Loucy (cell line): ENCODE measurements at regions not wholly inside any gene's neighbourhood (a gene's known extent, or its start where the extent isn't known, plus 50 kb on each side); places are given as distances from the start of the nearest gene placed in this dataset.
"Not testable (repeated sequence)": the region's sequence is repeated elsewhere in the genome, so short reads cannot be mapped to it uniquely, and the experiment has no call there.

Source experiments
- H2AFZ ChIP-seq: fragments of 200-600 bp; sonication (generic); 2 replicates; pipeline ENCODE4 v1.6.0; 2016; ENCODE audit warnings: antibody characterized with exemption, mild to moderate bottlenecking, low read length, moderate library complexity
- H3F3A ChIP-seq: fragments of 200-600 bp; 2 replicates; pipeline ENCODE4 v1.6.0; 2016; ENCODE audit warnings: antibody characterized with exemption, low read depth, mild to moderate bottlenecking
- H3K27me3 ChIP-seq: fragments of 200-600 bp; sonication (generic); 2 replicates; pipeline ENCODE4 v1.6.1; 2014; ENCODE audit warnings: low read length, mild to moderate bottlenecking; ENCODE audit not compliant: insufficient read depth, poor library complexity, severe bottlenecking
- H3K36me3 ChIP-seq: fragments of 200-600 bp; sonication (generic); 2 replicates; pipeline ENCODE4 v1.6.1; 2016; ENCODE audit warnings: low read length; ENCODE audit not compliant: insufficient read depth
- H3K4me1 ChIP-seq: fragments of 200-600 bp; sonication (generic); 2 replicates; pipeline ENCODE4 v1.5.1; 2014; ENCODE audit warnings: low read length, mild to moderate bottlenecking; ENCODE audit not compliant: insufficient read depth, poor library complexity, severe bottlenecking
- H3K4me2 ChIP-seq: fragments of 200-600 bp; sonication (generic); 2 replicates; pipeline ENCODE4 v1.6.0; 2014; ENCODE audit warnings: antibody characterized with exemption, low read length, low read depth, mild to moderate bottlenecking; ENCODE audit not compliant: poor library complexity, severe bottlenecking
- H3K4me3 ChIP-seq: fragments of 200-600 bp; sonication (generic); 2 replicates; pipeline ENCODE4 v1.5.1; 2014; ENCODE audit warnings: low read length, mild to moderate bottlenecking, mixed read lengths; ENCODE audit not compliant: poor library complexity, severe bottlenecking
- H3K79me2 ChIP-seq: fragments of 200-600 bp; sonication (generic); 2 replicates; pipeline ENCODE4 v1.6.1; 2014; ENCODE audit warnings: low read length; ENCODE audit not compliant: insufficient read depth
- H3K9ac ChIP-seq: fragments of 200-600 bp; sonication (generic); 2 replicates; pipeline ENCODE4 v1.6.0; 2014; ENCODE audit warnings: mild to moderate bottlenecking, low read depth, low read length, moderate library complexity; ENCODE audit not compliant: poor library complexity, severe bottlenecking
- H3K9me2 ChIP-seq: fragments of 200-600 bp; sonication (generic); replicated peaks from 2 replicates; pipeline ENCODE4 v1.6.1; 2016; ENCODE audit warnings: low read depth, low read length, mixed read lengths
- H3K9me3 ChIP-seq: fragments of 200-600 bp; sonication (generic); 2 replicates; pipeline ENCODE4 v1.6.1; 2014; ENCODE audit warnings: mild to moderate bottlenecking, antibody characterized with exemption, low read length, low read depth; ENCODE audit not compliant: insufficient read depth
- H4K20me1 ChIP-seq: fragments of 200-600 bp; sonication (generic); 2 replicates; pipeline ENCODE4 v1.6.0; 2014; ENCODE audit warnings: antibody characterized with exemption, low read length, mild to moderate bottlenecking; ENCODE audit not compliant: insufficient read depth, poor library complexity, severe bottlenecking
- CTCF ChIP-seq: fragments of 200-600 bp; sonication (generic); conservative IDR thresholded peaks from 2 replicates; pipeline ENCODE4 v1.5.1; 2014; ENCODE audit warnings: mild to moderate bottlenecking, antibody characterized with exemption, low read length
- EZH2phosphoT487 ChIP-seq: fragments of 200-600 bp; IDR thresholded peaks from 2 replicates; pipeline ENCODE4 v1.6.1; 2018; ENCODE audit warnings: antibody characterized with exemption, mild to moderate bottlenecking, moderate library complexity, borderline replicate concordance

DNA sequence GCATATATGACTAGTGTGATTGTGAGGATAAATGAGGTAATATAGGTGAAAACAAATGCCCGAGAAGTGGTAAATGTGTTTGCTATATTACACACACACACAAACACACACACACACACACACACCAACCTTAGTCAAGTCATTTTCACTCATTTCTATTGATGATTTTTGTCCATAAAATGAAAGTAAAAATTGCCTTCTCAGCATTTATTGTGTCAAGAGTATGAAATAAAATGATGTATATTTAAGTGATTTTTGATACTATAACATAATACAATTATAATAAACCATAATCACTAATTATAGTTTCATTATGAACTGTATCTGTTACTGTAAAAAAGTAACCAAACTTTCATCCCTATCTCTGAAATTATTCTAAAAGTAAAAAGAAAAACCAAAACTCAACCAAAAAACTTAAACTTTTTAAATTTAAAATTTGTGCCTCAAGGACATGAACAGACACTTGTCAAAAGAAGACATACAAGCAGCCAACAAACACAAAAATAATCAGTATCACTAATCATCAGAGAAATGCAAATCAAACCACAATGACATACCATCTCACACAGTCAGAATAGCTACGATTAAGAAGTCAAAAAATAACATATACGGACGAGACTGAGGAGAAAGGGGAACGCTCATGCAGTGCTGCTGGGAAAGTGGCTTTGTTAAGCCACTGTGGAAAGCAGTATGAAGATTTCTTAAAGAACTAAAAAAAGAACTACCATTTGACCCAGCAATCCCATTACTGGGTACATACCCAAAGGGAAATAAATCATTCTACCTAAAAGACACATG, 601.0 kb downstream of the TMA16 start:
- Histone ChIP-seq H3K4me1 (no peaks in the 10 kb centered on the region), H3K4me3 (no peak overlapping the region), H3K9me2 (no peaks in the 10 kb centered on the region), H3K79me2 (no peaks in the 10 kb centered on the region), H3K36me3 (no peaks in the 10 kb centered on the region), H3K4me2 (no peak overlapping the region), H4K20me1 (no peaks in the 10 kb centered on the region), H3F3A (no peaks in the 10 kb centered on the region), H2AFZ (no peak overlapping the region), H3K27me3 (no peaks in the 10 kb centered on the region), H3K9ac (no peak overlapping the region), H3K9me3 (no peaks in the 10 kb centered on the region)
- TF ChIP-seq CTCF (no peak), EZH2phosphoT487 (no peak)

DNA sequence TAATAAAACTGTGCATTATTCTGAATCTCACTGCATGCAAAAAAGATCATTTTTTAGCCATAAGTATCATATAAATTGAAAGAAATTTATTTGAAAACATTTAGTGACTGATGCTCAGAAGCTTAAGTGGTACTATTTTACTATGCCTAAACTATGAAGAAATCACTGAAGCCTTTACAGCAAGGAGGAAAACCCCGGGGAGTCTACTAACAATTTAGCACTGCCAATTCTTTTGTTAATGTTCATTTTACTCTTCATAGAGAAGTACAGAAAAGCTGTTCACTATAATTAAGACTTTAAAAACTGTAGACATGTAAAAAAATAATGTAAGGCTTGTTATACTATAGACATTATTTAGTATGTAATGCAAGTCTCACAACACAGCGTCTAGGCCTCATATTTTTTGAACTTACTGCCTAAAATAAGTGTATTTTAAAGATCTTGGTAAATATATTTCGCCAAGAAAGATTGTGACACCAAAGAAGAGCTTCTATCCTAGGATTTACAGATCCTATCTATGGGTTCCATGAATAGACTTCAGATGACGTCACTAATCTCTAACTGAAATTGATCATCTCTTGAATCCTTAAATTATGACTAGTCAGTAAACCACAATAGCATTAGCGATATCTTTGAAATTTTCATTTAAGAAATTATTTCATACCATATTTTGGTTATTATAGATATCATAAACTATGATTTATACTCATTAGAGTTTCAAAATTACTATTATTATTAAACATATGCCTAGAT, 602.5 kb downstream of the TMA16 start:
- Histone ChIP-seq H3K9ac (no peak overlapping the region), H3K4me3 (no peak overlapping the region), H3K4me2 (no peak overlapping the region), H3K9me3 (no peaks in the 10 kb centered on the region), H3K9me2 (no peaks in the 10 kb centered on the region), H3K79me2 (no peaks in the 10 kb centered on the region), H3K27me3 (no peaks in the 10 kb centered on the region), H2AFZ (no peak overlapping the region), H4K20me1 (no peaks in the 10 kb centered on the region), H3K4me1 (no peaks in the 10 kb centered on the region), H3K36me3 (no peaks in the 10 kb centered on the region), H3F3A (no peaks in the 10 kb centered on the region)
- TF ChIP-seq EZH2phosphoT487 (no peak), CTCF (no peak)

GRCh38 chr4:164100741-164101365, 606.4 kb downstream of the TMA16 start:
- not testable (repeated sequence) for H3K4me1 ChIP-seq, H2AFZ ChIP-seq, H3K4me2 ChIP-seq, H3K27me3 ChIP-seq, H3K9me2 ChIP-seq, H3K9ac ChIP-seq, H3K36me3 ChIP-seq, H3F3A ChIP-seq, H3K9me3 ChIP-seq, H3K4me3 ChIP-seq, H3K79me2 ChIP-seq, H4K20me1 ChIP-seq
